ENCODE measurements at regions not wholly inside any gene's neighbourhood (a gene's known extent, or its start where the extent isn't known, plus 50 kb on each side); places are given as distances from the start of the nearest gene placed in this dataset.

DNA sequence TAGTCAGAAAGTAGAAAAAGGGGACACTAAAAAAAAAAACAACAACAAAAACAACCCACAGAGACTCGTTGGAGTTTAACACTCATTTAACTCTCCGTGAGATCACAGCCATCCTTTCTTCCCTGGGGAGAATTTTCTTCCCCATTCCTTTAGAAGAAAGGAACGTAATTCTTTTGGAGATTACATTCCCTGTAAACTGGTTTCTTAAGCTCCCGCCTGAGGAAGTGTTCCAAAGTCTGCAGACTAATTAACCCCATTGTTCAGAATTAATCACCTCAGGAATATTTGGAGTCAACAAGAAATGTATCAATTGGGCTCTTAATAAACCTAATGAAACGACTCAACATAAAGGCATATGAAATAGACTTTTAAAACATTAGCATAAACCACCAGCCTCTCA, 228.2 kb upstream of the CSF3R start:
- Histone ChIP-seq H3K27ac (no peak overlapping the region), H3K27me3 (peaks cover 0 to 90% (median 28%) of the 10 kb centered on the region in 3 donors)
- no peak for DNase-seq

DNA sequence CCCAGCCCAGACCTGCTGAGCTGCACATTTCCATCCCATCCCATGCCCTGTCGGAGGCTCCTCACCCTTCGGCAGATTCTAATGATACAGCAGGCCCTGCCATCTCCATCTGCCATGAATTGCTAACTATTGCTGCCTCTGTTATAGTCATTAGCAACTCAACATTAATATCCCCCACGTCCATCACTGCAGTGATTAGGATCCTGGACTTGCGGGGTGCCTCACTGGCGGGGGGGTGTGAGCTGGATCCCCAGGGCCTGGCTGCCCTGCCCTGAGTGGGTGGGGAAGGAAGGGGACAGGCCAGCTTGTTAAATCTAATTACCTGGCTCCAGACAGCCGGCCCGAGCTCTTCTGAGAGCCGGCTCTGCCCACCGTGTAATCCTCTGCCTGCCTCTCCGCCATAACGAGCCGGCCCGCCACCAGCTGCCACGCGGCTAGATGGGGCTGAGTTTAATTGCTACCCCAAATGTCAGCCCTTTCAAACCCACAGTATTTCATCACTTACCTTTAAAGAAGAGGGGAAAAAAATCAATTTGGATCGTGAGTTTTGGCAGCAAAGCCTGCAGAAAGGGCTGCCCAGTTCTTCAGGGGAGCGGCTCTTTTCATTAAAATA, 227.3 kb upstream of the CSF3R start:
- peak in 1 of 2 donors; percentile 9 for DNase-seq
- Histone ChIP-seq H3K4me3 (no peak overlapping the region), H3K27me3 (peaks cover 0 to 90% (median 28%) of the 10 kb centered on the region in 3 donors), H3K4me1 (no peaks in the 10 kb centered on the region), H3K9me3 (no peaks in the 10 kb centered on the region), H3K27ac (no peak overlapping the region), H3K36me3 (no peaks in the 10 kb centered on the region)
- TF ChIP-seq EP300 (IDR thresholded peaks at IDR 0.05) (no peak), POLR2AphosphoS5 (IDR thresholded peaks at IDR 0.05) (no peak), POLR2A (IDR thresholded peaks at IDR 0.05) (no peak)
- TF ChIP-seq, protein P1, sequence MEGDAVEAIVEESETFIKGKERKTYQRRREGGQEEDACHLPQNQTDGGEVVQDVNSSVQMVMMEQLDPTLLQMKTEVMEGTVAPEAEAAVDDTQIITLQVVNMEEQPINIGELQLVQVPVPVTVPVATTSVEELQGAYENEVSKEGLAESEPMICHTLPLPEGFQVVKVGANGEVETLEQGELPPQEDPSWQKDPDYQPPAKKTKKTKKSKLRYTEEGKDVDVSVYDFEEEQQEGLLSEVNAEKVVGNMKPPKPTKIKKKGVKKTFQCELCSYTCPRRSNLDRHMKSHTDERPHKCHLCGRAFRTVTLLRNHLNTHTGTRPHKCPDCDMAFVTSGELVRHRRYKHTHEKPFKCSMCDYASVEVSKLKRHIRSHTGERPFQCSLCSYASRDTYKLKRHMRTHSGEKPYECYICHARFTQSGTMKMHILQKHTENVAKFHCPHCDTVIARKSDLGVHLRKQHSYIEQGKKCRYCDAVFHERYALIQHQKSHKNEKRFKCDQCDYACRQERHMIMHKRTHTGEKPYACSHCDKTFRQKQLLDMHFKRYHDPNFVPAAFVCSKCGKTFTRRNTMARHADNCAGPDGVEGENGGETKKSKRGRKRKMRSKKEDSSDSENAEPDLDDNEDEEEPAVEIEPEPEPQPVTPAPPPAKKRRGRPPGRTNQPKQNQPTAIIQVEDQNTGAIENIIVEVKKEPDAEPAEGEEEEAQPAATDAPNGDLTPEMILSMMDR (IDR thresholded peaks at IDR 0.05) = no peak
- intact Hi-C loops (cut with DNase I; ENCODE audit: low total_unique reads) = no loop called here
- 56 to 58% (median 56%) methylated on average over 14 to 17 of the region's 17 CpGs for WGBS, 5 donors

More for the DNA sequence above, 228.2 kb upstream of the CSF3R start:
- H3K4me1 ChIP-seq = no peaks in the 10 kb centered on the region
- no peak overlapping the region for H3K4me3 ChIP-seq
- H3K9me3 ChIP-seq = no peaks in the 10 kb centered on the region
- H3K36me3 ChIP-seq = no peaks in the 10 kb centered on the region
- 12 to 15% (median 14%) methylated on average over 5 of the region's 5 CpGs for WGBS, 5 donors
- intact Hi-C loops (cut with DNase I; ENCODE audit: low total_unique reads) = no loop called here
- TF ChIP-seq, protein P1 (IDR thresholded peaks at IDR 0.05) = no peak

DNA sequence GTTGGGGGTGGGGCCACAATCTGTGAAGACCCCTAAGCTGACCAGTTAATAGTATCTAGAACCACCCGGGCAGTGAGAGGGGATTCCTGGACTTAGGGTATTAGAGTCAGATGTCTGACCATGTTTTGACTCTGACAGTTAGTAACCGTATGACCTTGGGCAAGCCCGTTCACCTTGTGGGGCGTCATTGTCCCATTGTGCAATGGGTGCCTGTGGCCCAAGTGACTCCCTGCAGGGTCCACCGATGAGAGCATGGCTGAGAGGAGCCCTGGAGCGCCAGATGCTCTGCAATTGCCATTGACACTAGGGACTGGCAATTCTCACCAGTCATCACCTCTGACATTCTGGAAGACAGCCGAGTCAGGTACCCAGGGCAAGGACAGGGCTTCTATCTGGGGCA, 225.9 kb upstream of the CSF3R start:
- no peak for TF ChIP-seq POLR2AphosphoS5 (IDR thresholded peaks at IDR 0.05)
- no peak for TF ChIP-seq POLR2A (IDR thresholded peaks at IDR 0.05)
- TF ChIP-seq, protein P1 (IDR thresholded peaks at IDR 0.05) = no peak
- no peak for TF ChIP-seq EP300 (IDR thresholded peaks at IDR 0.05)
- Histone ChIP-seq H3K27ac (no peak overlapping the region), H3K4me1 (peaks cover 0 to 4% (median 2%) of the 10 kb centered on the region in 4 donors), H3K4me3 (no peak overlapping the region), H3K36me3 (no peaks in the 10 kb centered on the region), H3K9me3 (no peaks in the 10 kb centered on the region), H3K27me3 (peaks cover 0 to 97% (median 28%) of the 10 kb centered on the region in 3 donors)
- intact Hi-C loops (cut with DNase I; ENCODE audit: low total_unique reads) = no loop called here
- DNase-seq = no peak
- whole genome bisulfite sequencing, 5 donors = 86 to 100% (median 89%) methylated on average over 3 to 7 of the region's 7 CpGs

DNA sequence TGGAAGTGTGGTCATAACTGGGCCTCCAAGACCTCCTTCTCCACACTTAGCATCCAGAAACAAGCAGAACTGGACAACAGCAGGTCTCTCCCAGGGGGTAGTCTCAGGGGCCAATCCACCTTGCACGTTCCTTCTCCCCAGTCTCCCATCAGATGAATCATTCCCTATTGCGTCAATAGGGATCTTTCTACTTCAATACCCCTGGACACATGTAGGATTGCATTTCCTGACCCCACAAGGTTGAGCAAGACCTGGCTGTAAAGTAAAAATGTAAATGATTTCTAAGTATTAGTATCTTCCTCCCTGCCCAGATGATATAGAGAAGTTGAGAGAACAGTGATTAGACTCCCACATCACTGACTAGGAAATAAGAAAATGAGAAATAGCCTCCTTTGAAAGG, 224.5 kb upstream of the CSF3R start:
- H3K27me3 ChIP-seq = peaks cover 0 to 83% (median 27%) of the 10 kb centered on the region in 3 donors
- H3K4me1 ChIP-seq = peaks cover 0 to 5% (median 2%) of the 10 kb centered on the region in 4 donors
- no peaks in the 10 kb centered on the region for H3K9me3 ChIP-seq
- 63 to 82% (median 76%) methylated on average over 2 of the region's 2 CpGs for WGBS, 5 donors
- no peak overlapping the region for H3K27ac ChIP-seq
- no peaks in the 10 kb centered on the region for H3K36me3 ChIP-seq
- TF ChIP-seq POLR2AphosphoS5 (IDR thresholded peaks at IDR 0.05) (no peak), EP300 (IDR thresholded peaks at IDR 0.05) (no peak), POLR2A (IDR thresholded peaks at IDR 0.05) (no peak)
- TF ChIP-seq, protein P1 (IDR thresholded peaks at IDR 0.05) = no peak
- no peak overlapping the region for H3K4me3 ChIP-seq
- intact Hi-C loops (cut with DNase I; ENCODE audit: low total_unique reads) = no loop called here
- DNase-seq = no peak
